ENCODE measurements at regions not wholly inside any gene's neighbourhood (a gene's known extent, or its start where the extent isn't known, plus 50 kb on each side); places are given as distances from the start of the nearest gene placed in this dataset.

- Histone ChIP-seq H3K27ac (replicated peaks in 1 of 4) (peak overlapping the region; percentile 72 to 81 (median 79)), H3K27me3 (no peaks in the 10 kb centered on the region), H3K36me3 (no peaks in the 10 kb centered on the region), H3K9me3 (no peaks in the 10 kb centered on the region), H3K4me3 (peak overlapping the region; percentile 52 to 67 (median 62)), H3K4me1 (peaks cover 18 to 29% (median 22%) of the 10 kb centered on the region in 4 donors)
- TF ChIP-seq CTCF (IDR thresholded peaks at IDR 0.05) (no peak), POLR2A (IDR thresholded peaks at IDR 0.05; ENCODE audit: low read depth) (no peak), POLR2AphosphoS5 (IDR thresholded peaks at IDR 0.05) (no peak), EP300 (IDR thresholded peaks at IDR 0.05) (no peak)
- DNase-seq (ENCODE audit: extremely low spot score), result no peak
- WGBS, result 73% methylated on average over 4 of the region's 4 CpGs
- intact Hi-C loops (cut with DNase I), result no loop called here
Measured at GRCh38 chr17:77887110-77887463, 71.4 kb upstream of the TNRC6C start.

DNA sequence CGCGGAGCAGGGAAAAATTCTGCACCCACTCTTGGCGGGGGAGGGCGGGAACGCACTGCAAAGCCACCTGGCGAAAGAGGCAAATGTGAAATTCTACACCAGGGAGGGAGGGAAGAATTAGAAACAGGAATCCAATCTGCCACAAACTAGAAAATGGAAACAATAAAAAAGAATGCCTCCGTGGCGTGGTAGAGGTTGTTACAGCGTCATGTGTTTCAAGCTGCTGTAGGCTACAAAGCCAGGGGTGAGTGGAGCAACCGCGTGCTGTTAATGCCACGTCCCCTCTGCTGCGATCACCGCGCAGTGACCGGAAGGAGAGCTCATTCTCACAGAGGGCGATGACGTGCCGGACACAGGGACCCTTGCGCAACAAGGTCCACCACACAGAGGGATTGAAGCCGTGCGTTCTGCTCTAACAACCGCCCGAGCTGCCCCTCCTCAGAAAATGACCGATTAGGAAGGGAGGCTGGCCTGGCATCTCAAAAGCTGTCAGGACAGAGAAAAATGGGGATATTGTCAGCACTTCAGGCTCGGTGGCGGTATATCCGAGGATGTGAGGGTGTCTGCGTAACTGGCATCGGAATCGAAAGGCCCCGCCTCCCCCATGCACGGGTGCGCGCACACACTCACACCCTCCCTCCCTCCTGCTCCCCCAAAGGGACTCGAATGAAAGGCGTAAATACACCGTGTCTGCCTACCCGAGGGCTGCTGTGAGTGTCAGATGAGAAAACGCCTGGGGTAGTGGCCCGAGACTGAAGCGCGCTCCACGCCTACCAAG, 70.8 kb upstream of the TNRC6C start:
- no peak for TF ChIP-seq EP300 (IDR thresholded peaks at IDR 0.05)
- TF ChIP-seq CTCF (IDR thresholded peaks at IDR 0.05), result no peak
- TF ChIP-seq POLR2AphosphoS5 (IDR thresholded peaks at IDR 0.05), result peak; percentile 86 to 89
- peak; percentile 32 for TF ChIP-seq POLR2A (IDR thresholded peaks at IDR 0.05; ENCODE audit: low read depth)
- H3K4me3 ChIP-seq, result peak overlapping the region; percentile 52 to 67 (median 62)
- no peaks in the 10 kb centered on the region for H3K9me3 ChIP-seq
- peak overlapping the region; percentile 72 to 81 (median 79) for H3K27ac ChIP-seq (replicated peaks in 1 of 4)
- DNase-seq (ENCODE audit: extremely low spot score), result peak; percentile 97
- intact Hi-C loops (cut with DNase I), result no loop called here
- H3K36me3 ChIP-seq, result no peaks in the 10 kb centered on the region
- H3K27me3 ChIP-seq, result no peaks in the 10 kb centered on the region
- peaks cover 12 to 24% (median 16%) of the 10 kb centered on the region in 4 donors for H3K4me1 ChIP-seq
- 9% methylated on average over 37 of the region's 44 CpGs for WGBS

DNA sequence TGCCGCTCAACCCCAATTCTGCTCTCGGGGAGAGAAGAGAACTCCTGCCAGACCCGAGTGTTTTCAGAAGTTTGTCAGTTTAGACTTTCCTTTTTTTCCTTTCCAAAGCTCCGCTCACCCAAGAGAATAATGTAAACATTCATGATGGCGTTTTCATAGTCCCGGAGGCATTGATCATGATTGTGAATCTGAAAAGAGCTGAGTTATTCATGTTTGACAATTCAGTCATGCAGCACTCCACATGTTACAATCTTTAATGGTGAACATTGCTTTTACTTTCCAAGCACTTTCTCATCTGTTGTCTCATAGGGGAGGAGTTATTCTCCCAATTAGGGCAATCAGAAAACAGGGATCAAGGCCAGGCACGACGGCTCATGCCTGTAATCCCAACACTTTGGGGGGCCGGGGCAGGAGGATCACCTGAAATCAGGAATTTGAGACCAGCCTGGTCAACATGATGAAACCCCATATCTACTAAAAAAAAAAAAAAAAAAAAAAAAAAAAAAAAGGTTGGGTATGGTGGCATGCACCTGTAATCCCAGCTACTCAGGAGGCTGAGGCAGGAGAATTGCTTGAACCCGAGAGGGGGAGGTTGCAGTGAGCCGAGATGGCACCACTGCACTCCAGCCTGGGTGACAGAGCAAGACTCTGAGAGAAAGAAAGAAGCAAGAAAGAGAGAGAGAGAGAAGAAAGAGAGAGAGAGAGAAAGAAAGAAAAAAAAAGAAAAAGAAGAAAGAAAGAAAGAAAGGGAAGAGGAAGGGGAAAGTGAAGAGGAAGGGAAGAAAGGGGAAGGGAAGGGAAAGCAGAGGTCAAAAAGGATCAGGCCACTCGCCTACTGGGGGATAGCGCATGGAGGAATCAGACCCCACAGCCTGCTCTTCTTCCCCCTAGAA, 70.0 kb upstream of the TNRC6C start:
- Histone ChIP-seq H3K4me1 (peaks cover 4 to 16% (median 10%) of the 10 kb centered on the region in 4 donors), H3K36me3 (no peaks in the 10 kb centered on the region), H3K27ac (replicated peaks in 1 of 4) (peak overlapping the region; percentile 72 to 81 (median 79)), H3K9me3 (no peaks in the 10 kb centered on the region), H3K4me3 (peak overlapping the region; percentile 52 to 67 (median 62)), H3K27me3 (no peaks in the 10 kb centered on the region)
- intact Hi-C loops (cut with DNase I), result no loop called here
- WGBS, result 46% methylated on average over 13 of the region's 13 CpGs
- TF ChIP-seq POLR2AphosphoS5 (IDR thresholded peaks at IDR 0.05) (no peak), EP300 (IDR thresholded peaks at IDR 0.05) (no peak), POLR2A (IDR thresholded peaks at IDR 0.05; ENCODE audit: low read depth) (no peak), CTCF (IDR thresholded peaks at IDR 0.05) (no peak)
- no peak for DNase-seq (ENCODE audit: extremely low spot score)

DNA sequence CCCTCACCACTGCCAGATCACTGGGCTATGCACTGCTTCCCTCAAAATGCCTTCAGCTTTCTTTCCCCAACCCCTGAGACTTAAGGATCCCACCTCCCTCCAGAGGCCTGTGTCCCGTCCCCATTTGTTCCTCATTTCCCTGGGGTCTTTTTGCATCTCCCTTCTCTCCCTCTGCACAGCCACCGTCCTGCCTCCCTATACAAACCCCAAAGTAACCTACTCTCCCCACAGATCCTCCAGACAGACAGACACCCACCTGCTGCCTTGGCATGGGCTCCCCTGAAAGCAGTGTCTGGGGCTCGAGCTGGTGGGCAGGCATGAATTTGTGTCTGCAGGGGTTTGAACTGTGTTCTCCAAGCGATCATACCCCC, 69.4 kb upstream of the TNRC6C start:
- Histone ChIP-seq H3K9me3 (no peaks in the 10 kb centered on the region), H3K27me3 (no peaks in the 10 kb centered on the region), H3K4me1 (peaks cover 4 to 16% (median 10%) of the 10 kb centered on the region in 4 donors), H3K27ac (replicated peaks in 1 of 4) (no peak overlapping the region), H3K36me3 (no peaks in the 10 kb centered on the region), H3K4me3 (no peak overlapping the region)
- no peak for DNase-seq (ENCODE audit: extremely low spot score)
- TF ChIP-seq POLR2AphosphoS5 (IDR thresholded peaks at IDR 0.05), result no peak
- intact Hi-C loops (cut with DNase I), result no loop called here
- 76% methylated on average over 4 of the region's 4 CpGs for WGBS
